HEK293T (cell line): ENCODE measurements at regions not wholly inside any gene's neighbourhood (a gene's known extent, or its start where the extent isn't known, plus 50 kb on each side); places are given as distances from the start of the nearest gene placed in this dataset.

Experiments
- ELF4 ChIP-seq: fragments of 450-650 bp; IDR thresholded peaks from 2 replicates; pipeline ENCODE4 v1.6.1; 2017; ENCODE audit warnings: antibody characterized with exemption
- FOXA1 ChIP-seq: fragments of 450-650 bp; IDR thresholded peaks from 2 replicates; pipeline ENCODE4 v1.6.1; 2016; ENCODE audit warnings: mild to moderate bottlenecking
- FOXM1 ChIP-seq: fragments of 450-650 bp; IDR thresholded peaks from 2 replicates; pipeline ENCODE4 v1.6.1; 2017; ENCODE audit warnings: mild to moderate bottlenecking, borderline replicate concordance
- SP1 ChIP-seq: fragments of 450-650 bp; IDR thresholded peaks from 2 replicates; pipeline ENCODE4 v1.6.1; 2017
- SUZ12 ChIP-seq: fragments of 450-650 bp; IDR thresholded peaks from 2 replicates; pipeline ENCODE4 v1.6.1; 2016; ENCODE audit warnings: mild to moderate bottlenecking
- TARDBP ChIP-seq: fragments of 450-650 bp; IDR thresholded peaks from 2 replicates; pipeline ENCODE4 v1.6.1; 2016
- ZNF384 ChIP-seq: fragments of 450-650 bp; IDR thresholded peaks from 2 replicates; pipeline ENCODE4 v1.6.1; 2016

DNA sequence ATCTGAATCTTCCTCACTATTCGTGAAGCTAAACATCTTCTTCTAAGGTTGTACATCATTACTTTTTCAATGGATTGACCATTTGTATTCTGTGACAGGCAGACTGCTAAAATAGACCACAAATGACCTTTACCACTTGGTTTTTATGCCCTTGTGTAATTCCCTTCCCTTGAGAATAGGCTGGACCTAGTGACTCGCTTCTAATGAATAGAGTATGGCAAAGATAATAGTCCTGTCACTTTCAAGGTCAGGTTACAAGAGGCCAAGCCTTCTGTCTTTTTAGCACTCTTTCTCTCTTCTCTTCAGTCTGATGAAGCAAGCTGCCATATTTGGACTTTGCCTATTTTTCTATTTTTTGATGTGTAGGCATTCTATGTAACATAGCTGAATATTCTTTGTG is 492.9 kb downstream of the SOX6 start:
- TF ChIP-seq ELF4 = no peak
- no peak for TF ChIP-seq SUZ12
- no peak for TF ChIP-seq SP1
- no peak for TF ChIP-seq ZNF384
- no peak for TF ChIP-seq FOXM1
- no peak for TF ChIP-seq FOXA1
- no peak for TF ChIP-seq TARDBP
